Astrocyte of the spinal cord (primary cell): ENCODE measurements at regions not wholly inside any gene's neighbourhood (a gene's known extent, or its start where the extent isn't known, plus 50 kb on each side); places are given as distances from the start of the nearest gene placed in this dataset.

Experiments used
- DNase-seq: peaks from one replicate; pipeline ENCODE4 v3.0.0; 2011; ENCODE audit warnings: low read depth, low spot score
- H3K4me3 ChIP-seq: 2 replicates; pipeline ENCODE4 v1.5.1; 2011; ENCODE audit warnings: low read depth, mild to moderate bottlenecking, low read length, moderate library complexity
- in situ Hi-C: cut with HindIII; loops from 2 replicates; pipeline ENCODE4 v1.10.0; 2017; ENCODE audit warnings: low sequenced_read_pairs
- TF ChIP-seq, protein P1 (sequence below): IDR thresholded peaks from 2 replicates; pipeline ENCODE4 v1.5.1; 2012; ENCODE audit warnings: low read depth, mild to moderate bottlenecking, low read length, inconsistent platforms

GRCh38 chr7:97401398-97401797 lies 283.9 kb downstream of the SDHAF3 start:
- TF ChIP-seq, protein P1, sequence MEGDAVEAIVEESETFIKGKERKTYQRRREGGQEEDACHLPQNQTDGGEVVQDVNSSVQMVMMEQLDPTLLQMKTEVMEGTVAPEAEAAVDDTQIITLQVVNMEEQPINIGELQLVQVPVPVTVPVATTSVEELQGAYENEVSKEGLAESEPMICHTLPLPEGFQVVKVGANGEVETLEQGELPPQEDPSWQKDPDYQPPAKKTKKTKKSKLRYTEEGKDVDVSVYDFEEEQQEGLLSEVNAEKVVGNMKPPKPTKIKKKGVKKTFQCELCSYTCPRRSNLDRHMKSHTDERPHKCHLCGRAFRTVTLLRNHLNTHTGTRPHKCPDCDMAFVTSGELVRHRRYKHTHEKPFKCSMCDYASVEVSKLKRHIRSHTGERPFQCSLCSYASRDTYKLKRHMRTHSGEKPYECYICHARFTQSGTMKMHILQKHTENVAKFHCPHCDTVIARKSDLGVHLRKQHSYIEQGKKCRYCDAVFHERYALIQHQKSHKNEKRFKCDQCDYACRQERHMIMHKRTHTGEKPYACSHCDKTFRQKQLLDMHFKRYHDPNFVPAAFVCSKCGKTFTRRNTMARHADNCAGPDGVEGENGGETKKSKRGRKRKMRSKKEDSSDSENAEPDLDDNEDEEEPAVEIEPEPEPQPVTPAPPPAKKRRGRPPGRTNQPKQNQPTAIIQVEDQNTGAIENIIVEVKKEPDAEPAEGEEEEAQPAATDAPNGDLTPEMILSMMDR: no peak
- in situ Hi-C loops: no loop called here
- no peak for DNase-seq
- H3K4me3 ChIP-seq: no peak overlapping the region

- TF ChIP-seq, protein P1: no peak
- H3K4me3 ChIP-seq: no peak overlapping the region
- in situ Hi-C loops: no loop called here
- DNase-seq: no peak
These were observed 288.3 kb downstream of the SDHAF3 start for GRCh38 chr7:97405835-97406234.

DNA sequence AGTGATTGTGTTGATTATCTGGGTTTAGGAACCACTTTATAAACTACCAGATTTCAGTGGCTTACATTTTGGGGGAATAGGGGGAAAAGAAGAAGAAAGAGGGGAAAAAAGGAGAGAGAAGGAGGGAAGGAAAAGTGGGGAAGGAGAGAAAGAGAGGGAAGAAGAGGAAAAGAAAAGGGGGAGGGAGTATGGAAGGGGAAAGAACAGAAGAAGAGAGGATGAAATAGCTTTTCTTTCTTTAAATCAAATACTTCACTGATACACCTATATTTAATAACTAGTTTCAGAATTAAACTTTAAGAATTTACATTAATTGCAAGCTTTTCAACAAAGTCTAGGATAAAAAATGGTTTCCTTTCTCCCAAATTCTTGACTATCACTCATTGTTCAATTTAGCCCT lies 289.6 kb downstream of the SDHAF3 start:
- in situ Hi-C loops: no loop called here
- no peak for DNase-seq
- H3K4me3 ChIP-seq: no peak overlapping the region
- TF ChIP-seq, protein P1: no peak

DNA sequence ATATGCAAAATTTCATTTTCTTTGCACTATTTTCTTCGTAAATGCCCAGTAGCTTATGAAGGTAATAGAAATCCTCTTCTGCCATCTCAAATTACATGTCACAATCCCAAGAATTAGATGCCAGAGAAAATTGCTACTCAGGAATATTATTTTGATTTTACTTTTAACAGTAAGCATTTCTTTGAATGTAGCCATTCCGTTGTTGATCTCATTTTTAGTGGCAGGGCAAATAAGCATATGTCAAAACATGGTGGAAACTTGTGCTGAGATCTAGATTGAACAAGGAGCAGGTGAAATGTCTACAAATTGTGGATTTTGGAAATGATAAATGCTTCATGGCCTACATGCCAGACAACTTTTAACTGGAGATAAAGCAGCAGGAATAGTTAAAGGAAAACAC lies 291.8 kb downstream of the SDHAF3 start:
- H3K4me3 ChIP-seq: no peak overlapping the region
- TF ChIP-seq, protein P1: no peak
- no peak for DNase-seq
- in situ Hi-C loops: no loop called here

GRCh38 chr7:97418312-97418711 lies 300.8 kb downstream of the SDHAF3 start:
- H3K4me3 ChIP-seq: no peak overlapping the region
- TF ChIP-seq, protein P1: no peak
- DNase-seq: no peak
- in situ Hi-C loops: no loop called here

- TF ChIP-seq, protein P1: no peak
- no peak overlapping the region for H3K4me3 ChIP-seq
- in situ Hi-C loops: no loop called here
- DNase-seq: no peak
These were observed 302.4 kb downstream of the SDHAF3 start for GRCh38 chr7:97419898-97420297.
